Keratinocyte (primary cell): ENCODE measurements at regions not wholly inside any gene's neighbourhood (a gene's known extent, or its start where the extent isn't known, plus 50 kb on each side); places are given as distances from the start of the nearest gene placed in this dataset.

Experiments used
- DNase-seq: peaks from one replicate; pipeline ENCODE4 v3.0.0-alpha.2; 2011; ENCODE audit warnings: low read depth, missing footprints, low spot score
- FAIRE-seq: peaks from 2 replicates; lab custom pipeline; 2011; peaks lifted over from hg19 to GRCh38; lab: Jason Lieb, UNC
- H2AFZ ChIP-seq: 2 replicates; pipeline ENCODE4 v1.6.0; 2012; ENCODE audit warnings: low read length, control low read depth, inconsistent platforms; ENCODE audit not compliant: control insufficient read depth
- H3K27ac ChIP-seq: 2 replicates; pipeline ENCODE4 v1.5.1; 2011; ENCODE audit warnings: low read length; ENCODE audit not compliant: control insufficient read depth, insufficient read depth
- H3K27me3 ChIP-seq: 3 replicates; pipeline ENCODE4 v1.6.0; 2011; ENCODE audit warnings: low read length; ENCODE audit not compliant: control insufficient read depth, insufficient read depth; ENCODE audit errors: extremely low read depth
- H3K36me3 ChIP-seq, 2 experiments: 2 replicates in 1 of 2; 3 replicates in 1 of 2; pipeline ENCODE4 v1.5.1; 2011; ENCODE audit warnings: low read length in 2 of 2, mild to moderate bottlenecking in 1 of 2; ENCODE audit not compliant: control insufficient read depth in 2 of 2, insufficient read depth in 2 of 2; ENCODE audit errors: extremely low read depth in 1 of 2
- H3K4me1 ChIP-seq: 3 replicates; pipeline ENCODE4 v1.5.1; 2011; ENCODE audit warnings: low read length; ENCODE audit not compliant: control insufficient read depth, insufficient read depth; ENCODE audit errors: extremely low read depth
- H3K4me2 ChIP-seq: 3 replicates; pipeline ENCODE4 v1.6.0; 2011; ENCODE audit warnings: low read depth, low read length; ENCODE audit not compliant: control insufficient read depth, insufficient read depth; ENCODE audit errors: extremely low read depth
- H3K4me3 ChIP-seq, 3 experiments: fragments of 200-600 bp in 1 of 3; sonication (generic) in 1 of 3; 2 replicates in 2 of 3; 3 replicates in 1 of 3; pipeline ENCODE4 v1.5.1; 2011 to 2016; ENCODE audit warnings: low read length in 3 of 3, mild to moderate bottlenecking in 3 of 3, control low read depth in 2 of 3, inconsistent platforms in 1 of 3, low read depth in 1 of 3, mixed read lengths in 1 of 3, mixed run types in 1 of 3, moderate library complexity in 1 of 3; ENCODE audit not compliant: control insufficient read depth in 2 of 3, insufficient read depth in 2 of 3; ENCODE audit errors: extremely low read depth in 1 of 3
- H3K79me2 ChIP-seq: 2 replicates; pipeline ENCODE4 v1.6.0; 2012; ENCODE audit warnings: low read length; ENCODE audit not compliant: control insufficient read depth, insufficient read depth
- H3K9ac ChIP-seq: 3 replicates; pipeline ENCODE4 v1.6.0; 2011; ENCODE audit warnings: low read length; ENCODE audit not compliant: control insufficient read depth, insufficient read depth; ENCODE audit errors: extremely low read depth
- H3K9me1 ChIP-seq: 3 replicates; pipeline ENCODE4 v1.6.0; 2011; ENCODE audit warnings: low read length; ENCODE audit not compliant: control insufficient read depth, insufficient read depth; ENCODE audit errors: extremely low read depth
- H3K9me3 ChIP-seq: 2 replicates; pipeline ENCODE4 v1.5.1; 2012; ENCODE audit warnings: low read depth, low read length; ENCODE audit not compliant: control insufficient read depth
- H4K20me1 ChIP-seq: 3 replicates; pipeline ENCODE4 v1.6.0; 2011; ENCODE audit warnings: low read length; ENCODE audit not compliant: control insufficient read depth, insufficient read depth; ENCODE audit errors: extremely low read depth
- CTCF ChIP-seq, 3 experiments: IDR thresholded peaks in 1 of 3; conservative IDR thresholded peaks in 1 of 3; optimal IDR thresholded peaks in 1 of 3; 2 replicates in 2 of 3; 3 replicates in 1 of 3; pipeline versions ENCODE3 to v1.5.1; 2011; ENCODE audit warnings: low read length in 3 of 3, mild to moderate bottlenecking in 3 of 3, moderate library complexity in 2 of 3, control low read depth in 1 of 3, inconsistent platforms in 1 of 3; ENCODE audit not compliant: insufficient read depth in 2 of 3; ENCODE audit errors: extremely low read depth in 1 of 3
- EZH2 ChIP-seq: IDR thresholded peaks from one replicate; pipeline ENCODE4 v1.6.1; 2012; ENCODE audit warnings: inconsistent platforms, mild to moderate bottlenecking, low read length, moderate library complexity
- dilution Hi-C: fragments of 300-500 bp; cut with MboI; formaldehyde crosslinking; loops from one replicate; pipeline ENCODE4 v1.7.0; 2020; ENCODE audit warnings: low sequenced_read_pairs; ENCODE audit not compliant: extremely low pct_ligation_motif_present

GRCh38 chr6:18784794-18785193, 397.6 kb downstream of the RNF144B start:
- no peak for FAIRE-seq
- H3K4me2 ChIP-seq: no peak overlapping the region
- no peaks in the 10 kb centered on the region for H3K9me1 ChIP-seq
- TF ChIP-seq EZH2 (no peak), CTCF (optimal IDR thresholded peaks at IDR 0.05 in 1 of 3, IDR thresholded peaks at IDR 0.05 in 1 of 3, conservative IDR thresholded peaks at IDR 0.05 in 1 of 3; ENCODE audit: extremely low read depth in 1 of 3, insufficient read depth in 2 of 3, low read length in 3 of 3) (no peak)
- no peak overlapping the region for H3K27ac ChIP-seq
- H3K36me3 ChIP-seq: no peaks in the 10 kb centered on the region
- no peaks in the 10 kb centered on the region for H3K27me3 ChIP-seq
- H3K79me2 ChIP-seq: no peaks in the 10 kb centered on the region
- H3K4me1 ChIP-seq: no peaks in the 10 kb centered on the region
- H3K4me3 ChIP-seq: no peak overlapping the region
- no peaks in the 10 kb centered on the region for H3K9me3 ChIP-seq
- no peak overlapping the region for H3K9ac ChIP-seq
- dilution Hi-C loops: no loop called here
- H4K20me1 ChIP-seq: no peaks in the 10 kb centered on the region
- no peak overlapping the region for H2AFZ ChIP-seq
- no peak for DNase-seq

GRCh38 chr6:18785810-18786490, 398.8 kb downstream of the RNF144B start:
- FAIRE-seq: no peak
- dilution Hi-C loops: no loop called here
- H3K4me2 ChIP-seq: no peak overlapping the region

More at GRCh38 chr6:18785810-18786490, 398.8 kb downstream of the RNF144B start:
- Histone ChIP-seq H3K27ac (no peak overlapping the region), H3K9me3 (no peaks in the 10 kb centered on the region), H3K9ac (no peak overlapping the region), H3K9me1 (no peaks in the 10 kb centered on the region), H3K79me2 (no peaks in the 10 kb centered on the region), H3K36me3 (no peaks in the 10 kb centered on the region), H4K20me1 (no peaks in the 10 kb centered on the region), H3K27me3 (no peaks in the 10 kb centered on the region), H2AFZ (no peak overlapping the region), H3K4me3 (no peak overlapping the region), H3K4me1 (no peaks in the 10 kb centered on the region)
- no peak for TF ChIP-seq EZH2
- TF ChIP-seq CTCF (optimal IDR thresholded peaks at IDR 0.05 in 1 of 3, IDR thresholded peaks at IDR 0.05 in 1 of 3, conservative IDR thresholded peaks at IDR 0.05 in 1 of 3; ENCODE audit: extremely low read depth in 1 of 3, insufficient read depth in 2 of 3, low read length in 3 of 3): no peak
- DNase-seq: no peak
